Prostate gland (tissue), 2 donors: ENCODE measurements at regions not wholly inside any gene's neighbourhood (a gene's known extent, or its start where the extent isn't known, plus 50 kb on each side); places are given as distances from the start of the nearest gene placed in this dataset.
A peak's percentile ranks its signal among the peaks of the same experiment; 100 is the strongest.

Experiments
- DNase-seq: peaks from one replicate; pipeline ENCODE4 v3.0.0-alpha.2; 2019; ENCODE audit warnings: low spot score
- H3K27ac ChIP-seq, 2 donors: fragments of 200-600 bp; sonication (generic); 2 replicates each; pipeline ENCODE4 v1.5.1; 2017 to 2019
- H3K27me3 ChIP-seq: fragments of 200-600 bp; sonication (generic); replicated peaks from 2 replicates; pipeline ENCODE4 v1.5.1; 2019; ENCODE audit not compliant: insufficient read depth
- H3K36me3 ChIP-seq, 2 donors: fragments of 200-600 bp; sonication (generic); 1 replicate in 1 of 2; 2 replicates in 1 of 2; pipeline versions ENCODE4 v1.5.1 to v1.8.1; 2017 to 2019
- H3K4me1 ChIP-seq: fragments of 200-600 bp; sonication (generic); replicated peaks from 2 replicates; pipeline ENCODE4 v1.5.1; 2019
- H3K4me3 ChIP-seq, 2 donors: fragments of 200-600 bp; sonication (generic); 2 replicates each; pipeline ENCODE4 v1.5.1; 2017 to 2019
- H3K9me3 ChIP-seq: fragments of 200-600 bp; sonication (generic); 2 replicates; pipeline ENCODE4 v1.5.1; 2017
- POLR2A ChIP-seq: fragments of 450-650 bp; IDR thresholded peaks from one replicate; pipeline ENCODE4 v1.6.1; 2016; ENCODE audit warnings: antibody characterized with exemption, mild to moderate bottlenecking
- POLR2AphosphoS5 ChIP-seq: sonication (generic); formaldehyde crosslinking; IDR thresholded peaks from one replicate; pipeline ENCODE4 v1.6.1; 2017; ENCODE audit warnings: antibody characterized with exemption
- WGBS: methylation state at CpG from one replicate; pipeline ENCODE4 v1.1.5; 2018; 5-methylcytosine and 5-hydroxymethylcytosine counted together
- intact Hi-C: fragments of 100-400 bp; cut with DNase I; formaldehyde crosslinking; loops from one replicate; pipeline ENCODE4 v1.14.2; 2022
- TF ChIP-seq, protein P1 (sequence below), 4 experiments: fragments of 200-600 bp in 2 of 4; fragments of 450-650 bp in 2 of 4; sonication (generic) in 2 of 4; IDR thresholded peaks; 1 replicate in 3 of 4; 2 replicates in 1 of 4; pipeline ENCODE4 v1.5.1; 2016 to 2019; ENCODE audit warnings: antibody characterized with exemption in 4 of 4, mild to moderate bottlenecking in 2 of 4, moderate library complexity in 2 of 4

DNA sequence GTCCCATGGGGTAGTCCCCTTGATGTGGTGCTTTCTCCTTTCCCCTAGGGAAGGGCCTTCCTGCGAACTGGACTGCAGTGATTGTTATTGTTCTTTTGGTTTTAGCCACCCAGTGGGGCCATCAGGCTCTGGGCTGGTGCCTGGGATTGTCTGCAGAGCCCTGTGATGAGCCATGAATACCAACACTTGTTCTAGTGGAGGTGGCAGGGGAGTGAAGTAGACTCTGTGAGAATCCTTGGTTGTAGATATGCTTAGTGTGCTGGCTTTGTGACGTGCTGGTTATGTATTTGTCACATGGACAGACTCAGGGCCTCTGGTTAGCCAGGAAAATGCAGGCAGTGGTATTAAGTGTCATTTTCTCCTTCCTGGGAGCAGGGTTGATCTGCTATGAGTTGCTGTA, 51.8 kb upstream of the NDUFB4 start:
- H3K4me1 ChIP-seq, result no peaks in the 10 kb centered on the region
- intact Hi-C loops, result no loop called here
- TF ChIP-seq POLR2AphosphoS5 (no peak), POLR2A (no peak)
- TF ChIP-seq, protein P1, sequence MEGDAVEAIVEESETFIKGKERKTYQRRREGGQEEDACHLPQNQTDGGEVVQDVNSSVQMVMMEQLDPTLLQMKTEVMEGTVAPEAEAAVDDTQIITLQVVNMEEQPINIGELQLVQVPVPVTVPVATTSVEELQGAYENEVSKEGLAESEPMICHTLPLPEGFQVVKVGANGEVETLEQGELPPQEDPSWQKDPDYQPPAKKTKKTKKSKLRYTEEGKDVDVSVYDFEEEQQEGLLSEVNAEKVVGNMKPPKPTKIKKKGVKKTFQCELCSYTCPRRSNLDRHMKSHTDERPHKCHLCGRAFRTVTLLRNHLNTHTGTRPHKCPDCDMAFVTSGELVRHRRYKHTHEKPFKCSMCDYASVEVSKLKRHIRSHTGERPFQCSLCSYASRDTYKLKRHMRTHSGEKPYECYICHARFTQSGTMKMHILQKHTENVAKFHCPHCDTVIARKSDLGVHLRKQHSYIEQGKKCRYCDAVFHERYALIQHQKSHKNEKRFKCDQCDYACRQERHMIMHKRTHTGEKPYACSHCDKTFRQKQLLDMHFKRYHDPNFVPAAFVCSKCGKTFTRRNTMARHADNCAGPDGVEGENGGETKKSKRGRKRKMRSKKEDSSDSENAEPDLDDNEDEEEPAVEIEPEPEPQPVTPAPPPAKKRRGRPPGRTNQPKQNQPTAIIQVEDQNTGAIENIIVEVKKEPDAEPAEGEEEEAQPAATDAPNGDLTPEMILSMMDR (IDR thresholded peaks at IDR 0.05), result no peak
- no peaks in the 10 kb centered on the region for H3K9me3 ChIP-seq
- no peaks in the 10 kb centered on the region for H3K36me3 ChIP-seq
- WGBS, result 91% methylated on average over 2 of the region's 2 CpGs
- DNase-seq, result no peak
- no peak overlapping the region for H3K27ac ChIP-seq
- H3K4me3 ChIP-seq, result no peak overlapping the region
- H3K27me3 ChIP-seq, result no peaks in the 10 kb centered on the region

DNA sequence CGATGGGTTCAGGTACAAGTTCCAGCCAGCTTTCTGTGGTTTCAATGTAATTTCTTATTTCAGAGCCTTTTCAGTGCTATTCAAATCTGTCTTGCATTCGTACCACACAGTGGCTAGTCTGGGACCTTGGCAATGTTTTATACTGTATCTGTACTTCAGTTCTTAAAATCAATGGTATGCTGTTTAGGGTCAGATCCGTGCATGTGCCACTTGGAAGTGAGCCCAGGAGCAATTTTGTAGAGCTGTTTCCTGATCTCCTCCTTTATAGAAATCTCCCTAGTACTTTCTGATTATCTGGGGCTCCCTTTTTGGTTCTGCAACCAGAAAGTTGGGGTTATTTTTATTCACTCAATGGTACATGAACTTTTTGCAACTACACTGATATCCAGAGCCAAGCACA, 59.5 kb upstream of the NDUFB4 start:
- no peaks in the 10 kb centered on the region for H3K9me3 ChIP-seq
- H3K4me3 ChIP-seq, result no peak overlapping the region
- TF ChIP-seq POLR2AphosphoS5 (no peak), POLR2A (no peak)
- TF ChIP-seq, protein P1 (IDR thresholded peaks at IDR 0.05), result no peak
- no peak for DNase-seq
- H3K4me1 ChIP-seq, result no peaks in the 10 kb centered on the region
- no peak overlapping the region for H3K27ac ChIP-seq
- no peaks in the 10 kb centered on the region for H3K36me3 ChIP-seq
- no peaks in the 10 kb centered on the region for H3K27me3 ChIP-seq
- WGBS, result 22% methylated on average over 3 of the region's 3 CpGs
- intact Hi-C loops, result no loop called here

DNA sequence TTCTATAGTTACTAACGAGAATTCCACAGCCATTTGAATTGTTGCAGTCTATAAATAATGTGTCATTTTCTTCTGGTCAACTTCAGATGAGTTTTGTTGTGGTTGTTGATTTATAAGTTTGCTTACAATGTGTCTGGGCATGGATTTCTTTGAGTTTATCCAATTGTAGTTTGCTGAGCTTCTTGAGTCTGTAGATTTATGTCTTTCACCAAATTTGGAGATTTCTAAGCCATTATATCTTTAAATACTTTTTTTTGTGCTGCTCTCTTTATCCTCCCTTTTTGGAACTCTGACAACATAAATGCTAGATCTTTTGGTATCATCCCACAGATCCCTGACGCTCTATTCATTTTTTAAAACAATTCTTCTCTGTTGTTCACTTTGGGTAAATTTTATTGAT, 63.2 kb upstream of the NDUFB4 start:
- 68% methylated on average over 2 of the region's 2 CpGs for WGBS
- intact Hi-C loops, result no loop called here
- TF ChIP-seq, protein P1 (IDR thresholded peaks at IDR 0.05), result no peak
- no peak for TF ChIP-seq POLR2A
- no peak for TF ChIP-seq POLR2AphosphoS5

DNA sequence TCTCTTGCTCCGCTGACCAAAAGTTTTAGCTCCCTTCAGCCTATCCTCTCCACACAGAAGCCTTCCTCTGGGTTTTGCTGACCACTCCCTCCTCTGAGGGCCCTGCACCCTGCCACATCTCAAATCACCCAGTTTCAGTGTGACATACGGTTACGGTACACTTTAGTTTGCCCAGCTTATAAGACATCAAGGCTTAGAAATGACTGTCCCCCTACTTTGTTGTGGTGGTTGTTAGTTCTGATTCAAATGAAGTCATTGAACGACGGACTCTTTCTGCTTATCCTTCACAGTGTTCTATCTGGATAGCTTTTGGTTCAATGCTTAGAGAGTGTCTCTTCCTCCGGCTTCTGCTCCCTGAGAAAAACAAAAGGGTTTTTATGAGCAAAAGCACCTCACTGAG, 68.0 kb upstream of the NDUFB4 start:
- no peak for DNase-seq
- TF ChIP-seq POLR2AphosphoS5, result no peak
- TF ChIP-seq, protein P1 (IDR thresholded peaks at IDR 0.05), result no peak
- no peak for TF ChIP-seq POLR2A
- intact Hi-C loops, result no loop called here

More for the DNA sequence above, 63.2 kb upstream of the NDUFB4 start:
- Histone ChIP-seq H3K27ac (no peak overlapping the region), H3K4me3 (no peak overlapping the region), H3K36me3 (no peaks in the 10 kb centered on the region), H3K9me3 (no peaks in the 10 kb centered on the region), H3K4me1 (no peaks in the 10 kb centered on the region), H3K27me3 (no peaks in the 10 kb centered on the region)
- DNase-seq, result no peak

DNA sequence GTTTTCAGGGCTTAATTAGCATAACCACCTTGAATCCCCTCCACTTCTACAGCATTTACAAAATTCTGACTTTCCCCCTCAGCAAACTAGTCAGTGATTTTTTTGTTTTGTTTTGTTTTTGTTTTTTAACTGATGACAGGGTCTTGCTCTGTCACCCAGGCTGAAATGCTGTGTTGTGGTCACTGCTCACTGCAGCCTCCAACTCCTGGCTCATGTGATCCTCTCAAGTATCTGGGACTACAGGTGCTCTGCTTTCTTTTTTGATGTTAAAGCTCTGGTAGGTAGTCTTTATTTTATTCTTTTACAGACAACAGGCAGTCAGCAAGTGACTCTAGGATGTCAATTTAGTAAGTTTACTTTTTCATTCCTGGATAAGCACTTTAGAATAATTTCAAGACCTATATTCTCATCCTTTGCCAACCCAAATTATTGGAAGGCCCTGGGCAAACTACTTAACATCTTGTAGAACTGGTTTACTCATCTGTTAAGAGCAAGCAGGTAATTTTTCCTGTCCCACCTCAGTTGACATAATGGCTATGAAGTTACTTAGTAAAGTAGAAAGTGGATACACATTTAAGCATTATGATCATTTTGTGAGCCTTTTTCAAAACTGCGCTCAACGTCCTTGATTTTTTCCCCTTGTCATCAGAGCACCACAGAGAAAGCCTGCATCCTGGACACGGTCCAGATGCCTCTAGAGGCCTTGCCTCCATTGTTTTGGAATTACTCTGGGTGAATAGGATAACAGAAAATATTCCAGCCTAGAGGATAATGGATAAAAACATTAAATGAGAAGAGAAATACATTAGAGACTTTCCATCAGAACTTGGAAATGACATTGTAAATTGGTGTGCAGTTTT, 69.9 kb upstream of the NDUFB4 start:
- TF ChIP-seq, protein P1 (IDR thresholded peaks at IDR 0.05), result no peak
- TF ChIP-seq POLR2A (no peak), POLR2AphosphoS5 (peak; percentile 69)
- intact Hi-C loops, result no loop called here
- no peaks in the 10 kb centered on the region for H3K27me3 ChIP-seq
- 58% methylated on average over 3 of the region's 3 CpGs for WGBS
- H3K36me3 ChIP-seq, result no peaks in the 10 kb centered on the region
- H3K27ac ChIP-seq, result no peak overlapping the region
- H3K4me3 ChIP-seq, result no peak overlapping the region
- DNase-seq, result peak; percentile 40
- H3K9me3 ChIP-seq, result no peaks in the 10 kb centered on the region
- no peaks in the 10 kb centered on the region for H3K4me1 ChIP-seq

More for the DNA sequence above, 68.0 kb upstream of the NDUFB4 start:
- Histone ChIP-seq H3K36me3 (no peaks in the 10 kb centered on the region), H3K4me3 (no peak overlapping the region), H3K4me1 (no peaks in the 10 kb centered on the region), H3K27ac (no peak overlapping the region), H3K9me3 (no peaks in the 10 kb centered on the region), H3K27me3 (no peaks in the 10 kb centered on the region)
- 85% methylated on average over 6 of the region's 6 CpGs for WGBS
